ENCODE measurements at regions not wholly inside any gene's neighbourhood (a gene's known extent, or its start where the extent isn't known, plus 50 kb on each side); places are given as distances from the start of the nearest gene placed in this dataset.

DNA sequence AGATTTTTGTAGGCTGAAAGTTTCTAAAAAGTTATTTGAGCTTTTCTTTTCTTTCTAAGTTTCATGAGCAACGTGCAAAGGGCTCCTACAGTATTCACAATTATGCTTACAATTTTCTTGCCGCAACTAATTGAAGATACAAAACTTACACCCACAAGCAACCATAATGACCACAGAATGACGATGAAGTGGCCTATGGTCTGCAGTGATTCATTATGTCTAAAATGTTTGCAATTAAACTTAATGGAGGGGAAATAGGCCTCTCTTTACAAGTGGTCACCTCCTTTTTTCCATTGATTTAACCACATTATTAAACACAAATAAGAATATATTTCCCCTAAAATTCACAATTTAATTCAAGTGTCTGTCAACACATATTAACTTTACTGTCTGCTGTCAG, 732.6 kb upstream of the FLRT2 start:
- ATAC-seq (no peak), DNase-seq (no peak)
- Histone ChIP-seq H3K4me1 (no peaks in the 10 kb centered on the region), H3K27me3 (no peaks in the 10 kb centered on the region), H3K36me3 (no peaks in the 10 kb centered on the region), H3K4me3 (no peak overlapping the region), H3K27ac (no peak overlapping the region), H3K9me3 (no peaks in the 10 kb centered on the region)
- intact Hi-C loops (cut with DNase I): no loop called here
- no peak for TF ChIP-seq CTCF (IDR thresholded peaks at IDR 0.05)
- no peak for TF ChIP-seq POLR2A (IDR thresholded peaks at IDR 0.05)
- 92 to 97% (median 95%) methylated on average over 3 of the region's 3 CpGs for WGBS, 4 donors

DNA sequence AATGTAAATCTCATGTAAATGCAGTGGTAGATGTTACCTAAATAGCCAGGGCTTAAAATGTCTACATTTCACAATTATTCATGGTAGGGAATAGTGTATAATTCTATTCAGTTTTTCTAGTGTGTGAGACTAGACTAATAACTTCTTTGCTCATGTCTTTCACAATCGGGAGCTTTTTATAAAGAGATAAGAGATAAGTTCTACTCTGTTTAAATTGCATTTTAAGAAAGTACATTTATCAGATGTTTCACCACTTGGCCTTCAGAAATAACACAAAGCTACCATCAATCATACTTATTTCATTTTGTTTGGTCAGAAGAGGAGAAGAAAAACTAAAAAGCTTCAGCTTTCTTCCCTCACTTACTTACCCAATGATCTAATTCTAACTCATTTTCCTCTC, 725.5 kb upstream of the FLRT2 start:
- H3K27me3 ChIP-seq: no peaks in the 10 kb centered on the region
- intact Hi-C loops (cut with DNase I): no loop called here
- no peaks in the 10 kb centered on the region for H3K9me3 ChIP-seq
- no peak for DNase-seq
- ATAC-seq: no peak
- H3K27ac ChIP-seq: no peak overlapping the region
- 38 to 72% (median 58%) methylated on average over 1 of the region's 1 CpG for WGBS, 4 donors
- no peak for TF ChIP-seq POLR2A (IDR thresholded peaks at IDR 0.05)
- TF ChIP-seq CTCF (IDR thresholded peaks at IDR 0.05): no peak
- H3K4me3 ChIP-seq: no peak overlapping the region
- H3K4me1 ChIP-seq: peaks cover 0 to 21% (median 0%) of the 10 kb centered on the region in 12 donors
- H3K36me3 ChIP-seq: no peaks in the 10 kb centered on the region

DNA sequence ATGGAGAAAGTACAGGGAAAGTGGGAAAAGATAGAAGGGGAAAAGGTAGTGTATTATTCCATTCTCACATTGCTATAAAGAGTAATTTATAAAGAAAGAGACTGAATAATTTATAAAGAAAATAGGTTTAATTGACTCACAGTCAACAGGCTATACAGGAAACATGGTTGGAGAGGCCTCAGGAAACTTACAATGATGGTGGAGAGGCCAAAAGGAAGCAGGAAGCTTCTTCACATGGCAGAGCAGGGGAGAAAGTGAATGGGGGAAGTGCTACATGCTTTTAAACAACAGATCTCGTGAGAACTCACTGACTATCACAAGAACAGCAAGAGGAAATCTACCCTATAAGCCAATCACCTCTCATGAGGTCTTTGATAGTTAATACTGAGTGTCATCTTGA, 725.0 kb upstream of the FLRT2 start:
- no peak overlapping the region for H3K27ac ChIP-seq
- no peak overlapping the region for H3K4me3 ChIP-seq
- 52 to 65% (median 54%) methylated on average over 1 of the region's 1 CpG for WGBS, 4 donors
- intact Hi-C loops (cut with DNase I): no loop called here
- peaks cover 0 to 21% (median 0%) of the 10 kb centered on the region in 12 donors for H3K4me1 ChIP-seq
- no peaks in the 10 kb centered on the region for H3K9me3 ChIP-seq
- no peaks in the 10 kb centered on the region for H3K27me3 ChIP-seq
- TF ChIP-seq CTCF (IDR thresholded peaks at IDR 0.05) (no peak), POLR2A (IDR thresholded peaks at IDR 0.05) (no peak)
- no peaks in the 10 kb centered on the region for H3K36me3 ChIP-seq
- no peak for DNase-seq
- no peak for ATAC-seq

- intact Hi-C loops (cut with DNase I): no loop called here
- no peak for ATAC-seq
Measured at GRCh38 chr14:84806181-84806580, 723.8 kb upstream of the FLRT2 start.

More at GRCh38 chr14:84806181-84806580, 723.8 kb upstream of the FLRT2 start:
- DNase-seq: no peak
- Histone ChIP-seq H3K27me3 (no peaks in the 10 kb centered on the region), H3K27ac (no peak overlapping the region), H3K4me3 (no peak overlapping the region), H3K36me3 (no peaks in the 10 kb centered on the region), H3K9me3 (no peaks in the 10 kb centered on the region), H3K4me1 (peaks cover 0 to 21% (median 0%) of the 10 kb centered on the region in 12 donors)
- TF ChIP-seq POLR2A (IDR thresholded peaks at IDR 0.05): no peak
- TF ChIP-seq CTCF (IDR thresholded peaks at IDR 0.05): no peak
